ENCODE measurements at regions not wholly inside any gene's neighbourhood (a gene's known extent, or its start where the extent isn't known, plus 50 kb on each side); places are given as distances from the start of the nearest gene placed in this dataset.

GRCh38 chr6:15826814-15827318, 164.0 kb upstream of the DTNBP1 start:
- Histone ChIP-seq H2AK5ac (ENCODE audit: insufficient read length, low read length) (no peak overlapping the region), H2BK120ac (ENCODE audit: low read depth, low read length, poor library complexity, severe bottlenecking) (no peak overlapping the region), H3K56ac (ENCODE audit: insufficient read length, low read depth, low read length) (no peak overlapping the region), H3K27me3 (ENCODE audit: insufficient read depth, low read length) (no peaks in the 10 kb centered on the region), H3K79me1 (ENCODE audit: insufficient read depth, low read depth, low read length, poor library complexity, severe bottlenecking) (no peaks in the 10 kb centered on the region), H2BK12ac (ENCODE audit: insufficient read length, low read depth, low read length) (no peak overlapping the region), H4K8ac (replicated peaks; ENCODE audit: insufficient read length, low read depth, low read length) (no peak overlapping the region), H3K4me2 (ENCODE audit: insufficient read depth, insufficient read length, low read length) (no peak overlapping the region), H3K9me3 (ENCODE audit: control insufficient read depth, low read depth, low read length) (no peaks in the 10 kb centered on the region), H3K9ac (ENCODE audit: extremely low read depth, insufficient read length, low read length) (no peak overlapping the region), H3K14ac (ENCODE audit: insufficient read depth, low read length) (no peak overlapping the region), H4K5ac (ENCODE audit: insufficient read length, low read depth, low read length) (no peak overlapping the region), H2BK5ac (ENCODE audit: insufficient read length, low read length) (no peak overlapping the region), H4K20me1 (ENCODE audit: control insufficient read depth, insufficient read depth, insufficient read length) (no peaks in the 10 kb centered on the region), H3K27ac (ENCODE audit: insufficient read length, low read depth, low read length) (no peak overlapping the region), H3K4ac (ENCODE audit: low read depth, low read length) (no peak overlapping the region), H3K79me2 (ENCODE audit: insufficient read depth, low read length) (no peaks in the 10 kb centered on the region), H3K4me1 (ENCODE audit: insufficient read depth, low read length) (no peaks in the 10 kb centered on the region), H2BK15ac (ENCODE audit: low read depth, low read length) (no peak overlapping the region), H2AFZ (ENCODE audit: low read length) (no peak overlapping the region), H3K23ac (ENCODE audit: insufficient read length, low read depth, low read length) (no peak overlapping the region), H4K91ac (ENCODE audit: insufficient read length, low read depth, low read length) (no peak overlapping the region), H3K18ac (ENCODE audit: insufficient read length, low read depth, low read length) (no peak overlapping the region), H2BK20ac (ENCODE audit: low read depth, low read length, poor library complexity, severe bottlenecking) (no peak overlapping the region), H3K23me2 (ENCODE audit: insufficient read length, low read depth, low read length, poor library complexity, severe bottlenecking) (no peaks in the 10 kb centered on the region), H3T11ph (ENCODE audit: low read length) (no peak overlapping the region)
- H3K27me3 Mint-ChIP-seq (ENCODE audit: low read depth): peaks cover 26% of the 10 kb centered on the region
- H3K4me1 Mint-ChIP-seq: peaks cover 3 to 14% of the 10 kb centered on the region in 2 experiments
- no CpG with 5 or more reads among the region's 5 CpGs for WGBS (ENCODE audit: extremely low coverage, insufficient read length, low lambda C conversion rate)
- H3K27ac Mint-ChIP-seq: no peak overlapping the region
- TF ChIP-seq CTCF (conservative IDR thresholded peaks at IDR 0.05): no peak
- no peak overlapping the region for H3K4me3 Mint-ChIP-seq
- H3K36me3 Mint-ChIP-seq (ENCODE audit: insufficient read depth in 1 of 3, low read depth in 3 of 3): no peaks in the 10 kb centered on the region
- H3K9me3 Mint-ChIP-seq: no peaks in the 10 kb centered on the region
- DNase-seq: no peak
